Heart left ventricle (tissue), 16 donors: ENCODE measurements at regions not wholly inside any gene's neighbourhood (a gene's known extent, or its start where the extent isn't known, plus 50 kb on each side); places are given as distances from the start of the nearest gene placed in this dataset.
"Not testable (repeated sequence)": the region's sequence is repeated elsewhere in the genome, so short reads cannot be mapped to it uniquely, and the experiment has no call there.

Source experiments
- ATAC-seq, 4 donors: fragments of 200-7000 bp; cut with Tn5 transposase; one replicate each; pipeline ENCODE4 v1.9.1; 2020 to 2022; ENCODE audit warnings: moderate library complexity in 4 of 4, mild to moderate bottlenecking in 3 of 4, moderate number of reproducible peaks in 1 of 4
- DNase-seq, 5 donors: peaks; one replicate each; pipeline ENCODE4 v3.0.0-alpha.2; 2020
- H3K27ac ChIP-seq, 12 donors: fragments of 200-600 bp; sonication (generic) in 4 of 12; one replicate each; pipeline versions ENCODE4 v1.5.0 to v1.8.0; 2016 to 2022; ENCODE audit warnings: mild to moderate bottlenecking in 2 of 12
- H3K27me3 ChIP-seq, 9 donors: fragments of 200-600 bp; sonication (generic) in 2 of 9; one replicate each; pipeline versions ENCODE4 v1.5.1 to v1.8.0; 2016 to 2022; ENCODE audit warnings: mild to moderate bottlenecking in 3 of 9
- H3K36me3 ChIP-seq, 9 donors: fragments of 200-600 bp; sonication (generic) in 2 of 9; one replicate each; pipeline versions ENCODE4 v1.5.0 to v1.8.0; 2018 to 2022; ENCODE audit warnings: mild to moderate bottlenecking in 2 of 9
- H3K4me1 ChIP-seq, 12 donors: fragments of 200-600 bp; sonication (generic) in 4 of 12; one replicate each; pipeline versions ENCODE4 v1.5.0 to v1.8.0; 2016 to 2022; ENCODE audit warnings: mild to moderate bottlenecking in 3 of 12
- H3K4me3 ChIP-seq, 12 donors: fragments of 200-600 bp; sonication (generic) in 4 of 12; one replicate each; pipeline versions ENCODE4 v1.5.0 to v1.8.0; 2017 to 2022; ENCODE audit warnings: mild to moderate bottlenecking in 9 of 12, moderate library complexity in 4 of 12
- H3K9me3 ChIP-seq, 12 donors: fragments of 200-600 bp; sonication (generic) in 4 of 12; one replicate each; pipeline versions ENCODE4 v1.5.0 to v1.8.0; 2016 to 2022; ENCODE audit warnings: mild to moderate bottlenecking in 1 of 12
- CTCF ChIP-seq, 12 donors: fragments of 200-600 bp; sonication (generic) in 4 of 12; IDR thresholded peaks; one replicate each; pipeline versions ENCODE4 v1.5.0 to v1.8.0; 2018 to 2022; ENCODE audit warnings: antibody characterized with exemption in 12 of 12, mild to moderate bottlenecking in 5 of 12
- POLR2A ChIP-seq, 2 donors: fragments of 450-650 bp; IDR thresholded peaks; one replicate each; pipeline ENCODE4 v1.6.1; 2017; ENCODE audit warnings: antibody characterized with exemption in 2 of 2, mild to moderate bottlenecking in 2 of 2, moderate library complexity in 2 of 2
- WGBS, 4 donors: extraction: QIAGEN DNeasy Blood & Tissue Kit in 2 of 4; methylation state at CpG; one replicate each; pipeline versions ENCODE4 v1.1.5 to v1.1.7; 2013 to 2018; 5-methylcytosine and 5-hydroxymethylcytosine counted together
- intact Hi-C, 10 donors: fragments of 100-400 bp; cut with DNase I; formaldehyde crosslinking; loops; one replicate each; pipeline versions ENCODE4 v1.11.1 to v1.14.2; 2022
- donor health status: ischemic (EF 13 %, LVEDD 7.1; RV severe dilation, severe dysfunction).
- donor health status: healthy with polysubstance abuse.
- donor health status: DM: no; HTN: yes; CAD: no.
- donor health status: DM: no; HTN: no; CAD: no.
- donor health status: ischemic (EF 25% LVEDD 6.9; RV normal size, moderate dysfunction).
- donor health status: ischemic (EF 25% LVEDD 5.7; RV mildly dilated, moderate dysfunction).
- donor health status: healthy.
- donor health status: DM: yes; HTN: yes; CAD: no.
- donor health status: ischemic (EF 35%, LVEDD 5.7; RV mildly dilated, moderate dysfunction).
- donor health status: nonischemic (EF 11% LVEDD 7.7; RV severe dilation, severe dysfunction).
- donor health status: DM: yes; HTN: yes; CAD: no.
- donor health status: PGD.
- donor health status: ischemic (EF 29% LVEDD 5.4; RV normal size, mild dysfunction).
- donor health status: nonischemic (EF 23%, LVEDD 6.1; RV moderate dilation, normal function).

- ATAC-seq (no peak), DNase-seq (no peak)
- intact Hi-C loops = no loop called here
- Histone ChIP-seq H3K9me3 (peaks cover 0 to 15% (median 2%) of the 10 kb centered on the region in 12 donors), H3K27me3 (no peaks in the 10 kb centered on the region), H3K36me3 (no peaks in the 10 kb centered on the region), H3K4me3 (no peak overlapping the region), H3K27ac (no peak overlapping the region), H3K4me1 (no peaks in the 10 kb centered on the region)
- 75 to 91% (median 83%) methylated on average over 6 of the region's 6 CpGs for WGBS, 4 donors
- TF ChIP-seq POLR2A (IDR thresholded peaks at IDR 0.05) = no peak
- TF ChIP-seq CTCF (IDR thresholded peaks at IDR 0.05) = no peak
Observed at GRCh38 chr5:13201022-13201421, 743.5 kb downstream of the DNAH5 start.

GRCh38 chr5:13198226-13198625, 746.3 kb downstream of the DNAH5 start:
- intact Hi-C loops, ATAC-seq, H3K36me3 ChIP-seq, H3K27me3 ChIP-seq, DNase-seq, H3K27ac ChIP-seq, H3K4me1 ChIP-seq, H3K4me3 ChIP-seq: not testable (repeated sequence)
- WGBS, 4 donors = 38 to 62% (median 50%) methylated on average over 2 of the region's 2 CpGs
- H3K9me3 ChIP-seq = peaks cover 0 to 15% (median 0%) of the 10 kb centered on the region in 12 donors

- DNase-seq (no peak), ATAC-seq (no peak)
- Histone ChIP-seq H3K4me3 (no peak overlapping the region), H3K27me3 (no peaks in the 10 kb centered on the region), H3K9me3 (no peaks in the 10 kb centered on the region), H3K27ac (no peak overlapping the region), H3K36me3 (no peaks in the 10 kb centered on the region), H3K4me1 (no peaks in the 10 kb centered on the region)
- intact Hi-C loops = no loop called here
- no peak for TF ChIP-seq POLR2A (IDR thresholded peaks at IDR 0.05)
- TF ChIP-seq CTCF (IDR thresholded peaks at IDR 0.05) = no peak
- WGBS, 4 donors = 55 to 70% (median 63%) methylated on average over 4 of the region's 4 CpGs
Observed at GRCh38 chr5:13189532-13189931, 755.0 kb downstream of the DNAH5 start.

GRCh38 chr5:13188371-13188770, 756.1 kb downstream of the DNAH5 start:
- Histone ChIP-seq H3K27me3 (no peaks in the 10 kb centered on the region), H3K36me3 (no peaks in the 10 kb centered on the region), H3K9me3 (no peaks in the 10 kb centered on the region), H3K4me1 (no peaks in the 10 kb centered on the region), H3K4me3 (no peak overlapping the region), H3K27ac (no peak overlapping the region)
- no peak for TF ChIP-seq POLR2A (IDR thresholded peaks at IDR 0.05)
- no peak for TF ChIP-seq CTCF (IDR thresholded peaks at IDR 0.05)
- DNase-seq = no peak
- no peak for ATAC-seq
- intact Hi-C loops = no loop called here

- TF ChIP-seq CTCF (IDR thresholded peaks at IDR 0.05) = no peak
- TF ChIP-seq POLR2A (IDR thresholded peaks at IDR 0.05) = no peak
- Histone ChIP-seq H3K27ac (no peak overlapping the region), H3K4me3 (no peak overlapping the region), H3K9me3 (no peaks in the 10 kb centered on the region), H3K27me3 (no peaks in the 10 kb centered on the region), H3K36me3 (no peaks in the 10 kb centered on the region), H3K4me1 (no peaks in the 10 kb centered on the region)
- DNase-seq (no peak), ATAC-seq (no peak)
- intact Hi-C loops = no loop called here
- 74 to 84% (median 80%) methylated on average over 5 of the region's 5 CpGs for WGBS, 4 donors
Observed at GRCh38 chr5:13187186-13187585, 757.3 kb downstream of the DNAH5 start.
